Mesothelial cell of epicardium (in vitro differentiated cells): ENCODE measurements at regions not wholly inside any gene's neighbourhood (a gene's known extent, or its start where the extent isn't known, plus 50 kb on each side); places are given as distances from the start of the nearest gene placed in this dataset.
A peak's percentile ranks its signal among the peaks of the same experiment; 100 is the strongest.
"Not testable (repeated sequence)": the region's sequence is repeated elsewhere in the genome, so short reads cannot be mapped to it uniquely, and the experiment has no call there.

Experiments
- DNase-seq, 2 experiments: peaks; one replicate each; pipeline ENCODE4 v3.0.0; 2021; ENCODE audit warnings: low spot score in 2 of 2; ENCODE audit not compliant: unreplicated experiment in 2 of 2
- H3K27ac Mint-ChIP-seq: 2 replicates; pipeline ENCODE4 v1.8.0; 2021; ENCODE audit warnings: mixed read lengths
- H3K27me3 Mint-ChIP-seq: 2 replicates; pipeline ENCODE4 v1.8.0; 2021; ENCODE audit warnings: low read depth, mixed read lengths
- H3K36me3 Mint-ChIP-seq: 2 replicates; pipeline ENCODE4 v1.8.0; 2021; ENCODE audit warnings: mixed read lengths
- H3K4me1 Mint-ChIP-seq: 2 replicates; pipeline ENCODE4 v1.8.0; 2021; ENCODE audit warnings: mixed read lengths
- H3K4me3 Mint-ChIP-seq: 2 replicates; pipeline ENCODE4 v1.8.0; 2021; ENCODE audit warnings: mild to moderate bottlenecking, moderate library complexity, mixed read lengths
- H3K9me3 Mint-ChIP-seq: 2 replicates; pipeline ENCODE4 v1.8.0; 2021; ENCODE audit warnings: mixed read lengths
- CTCF ChIP-seq: fragments of 200-600 bp; sonication (generic); IDR thresholded peaks from one replicate; pipeline ENCODE4 v1.5.0; 2021; ENCODE audit warnings: antibody characterized with exemption; ENCODE audit not compliant: unreplicated experiment

GRCh38 chr4:160426233-160426632 is 1323.4 kb downstream of the RAPGEF2 start:
- Mint-ChIP-seq H3K4me1 (no peaks in the 10 kb centered on the region), H3K27me3 (no peaks in the 10 kb centered on the region), H3K27ac (no peak overlapping the region), H3K9me3 (peaks cover 45% of the 10 kb centered on the region), H3K4me3 (no peak overlapping the region), H3K36me3 (peaks cover 6% of the 10 kb centered on the region)
- no peak for DNase-seq
- TF ChIP-seq CTCF: no peak

GRCh38 chr4:160450876-160451275 is 1348.0 kb downstream of the RAPGEF2 start:
- no peak for TF ChIP-seq CTCF
- Mint-ChIP-seq H3K27ac (peak overlapping the region; percentile 16), H3K36me3 (no peaks in the 10 kb centered on the region), H3K4me3 (no peak overlapping the region), H3K27me3 (no peaks in the 10 kb centered on the region), H3K9me3 (no peaks in the 10 kb centered on the region), H3K4me1 (peaks cover 18% of the 10 kb centered on the region)
- DNase-seq: no peak

GRCh38 chr4:160481696-160482690 is 1379.1 kb downstream of the RAPGEF2 start:
- not testable (repeated sequence) for H3K27me3 Mint-ChIP-seq, DNase-seq, H3K36me3 Mint-ChIP-seq

GRCh38 chr4:160485071-160485687 is 1382.3 kb downstream of the RAPGEF2 start:
- no peak for TF ChIP-seq CTCF
- H3K27ac Mint-ChIP-seq: no peak overlapping the region
- H3K36me3 Mint-ChIP-seq: no peaks in the 10 kb centered on the region
- H3K27me3 Mint-ChIP-seq: no peaks in the 10 kb centered on the region
- no peak overlapping the region for H3K4me3 Mint-ChIP-seq
- H3K4me1 Mint-ChIP-seq: no peaks in the 10 kb centered on the region
- no peak for DNase-seq
- H3K9me3 Mint-ChIP-seq: peaks cover 28% of the 10 kb centered on the region

More at GRCh38 chr4:160481696-160482690, 1379.1 kb downstream of the RAPGEF2 start:
- not testable (repeated sequence) for H3K4me1 Mint-ChIP-seq, H3K4me3 Mint-ChIP-seq, H3K27ac Mint-ChIP-seq
- peaks cover 19% of the 10 kb centered on the region for H3K9me3 Mint-ChIP-seq

- Mint-ChIP-seq H3K4me3 (no peak overlapping the region), H3K9me3 (peaks cover 48% of the 10 kb centered on the region), H3K36me3 (peaks cover 9% of the 10 kb centered on the region), H3K27ac (no peak overlapping the region), H3K4me1 (no peaks in the 10 kb centered on the region), H3K27me3 (no peaks in the 10 kb centered on the region)
- no peak for DNase-seq
- TF ChIP-seq CTCF: no peak
Measured at GRCh38 chr4:160492181-160492580, 1389.3 kb downstream of the RAPGEF2 start.

- no peaks in the 10 kb centered on the region for H3K27me3 Mint-ChIP-seq
- no peak for DNase-seq
- H3K36me3 Mint-ChIP-seq: peaks cover 9% of the 10 kb centered on the region
Measured at GRCh38 chr4:160493206-160493605, 1390.3 kb downstream of the RAPGEF2 start.

More at GRCh38 chr4:160493206-160493605, 1390.3 kb downstream of the RAPGEF2 start:
- TF ChIP-seq CTCF: no peak
- Mint-ChIP-seq H3K4me1 (no peaks in the 10 kb centered on the region), H3K4me3 (no peak overlapping the region), H3K9me3 (peaks cover 43% of the 10 kb centered on the region), H3K27ac (no peak overlapping the region)
